H1 (cell line): ENCODE measurements at regions not wholly inside any gene's neighbourhood (a gene's known extent, or its start where the extent isn't known, plus 50 kb on each side); places are given as distances from the start of the nearest gene placed in this dataset.

Experiments used
- CTCF ChIA-PET: fragments of 300-600 bp; sonication (Branson Sonifier 250); formaldehyde crosslinking; loops from one replicate; lab custom pipeline; 2021; ENCODE audit not compliant: partially characterized antibody; lab: Charles Lee
- POLR2A ChIA-PET: fragments of 300-600 bp; sonication (Branson Sonifier 250); formaldehyde crosslinking; loops from one replicate; lab custom pipeline; 2021; ENCODE audit warnings: inconsistent platforms; ENCODE audit not compliant: partially characterized antibody; lab: Charles Lee
- DNase-seq, 2 experiments: peaks; one replicate each; pipeline versions ENCODE4 v3.0.0 to v3.0.0-alpha.2; 2010 to 2022; ENCODE audit warnings: low spot score in 2 of 2, low read depth in 1 of 2, mixed read lengths in 1 of 2
- FAIRE-seq: peaks from 2 replicates; lab custom pipeline; 2011; peaks lifted over from hg19 to GRCh38; lab: Jason Lieb, UNC
- H2AFZ ChIP-seq: 2 replicates; pipeline ENCODE4 v1.8.1; 2012; ENCODE audit warnings: low read length, inconsistent platforms
- H2AK5ac ChIP-seq: 2 replicates; pipeline ENCODE4 v1.6.1; 2013; ENCODE audit warnings: low read depth, low read length
- H2BK120ac ChIP-seq: replicated peaks from 2 replicates; pipeline ENCODE3; 2013; ENCODE audit warnings: low read depth, low read length, inconsistent platforms
- H2BK12ac ChIP-seq: 2 replicates; pipeline ENCODE4 v1.6.1; 2013; ENCODE audit warnings: low read depth, low read length
- H2BK15ac ChIP-seq: 2 replicates; pipeline ENCODE4 v1.6.1; 2013; ENCODE audit warnings: low read length
- H2BK20ac ChIP-seq: 2 replicates; pipeline ENCODE4 v1.6.1; 2013; ENCODE audit warnings: low read length
- H2BK5ac ChIP-seq: 2 replicates; pipeline ENCODE4 v1.6.1; 2013; ENCODE audit warnings: low read depth, low read length
- H3K14ac ChIP-seq: 2 replicates; pipeline ENCODE4 v1.6.1; 2013; ENCODE audit warnings: inconsistent platforms; ENCODE audit not compliant: insufficient read length
- H3K18ac ChIP-seq: 2 replicates; pipeline ENCODE4 v1.6.1; 2013; ENCODE audit warnings: low read length; ENCODE audit errors: extremely low read depth
- H3K23ac ChIP-seq: 2 replicates; pipeline ENCODE4 v1.6.1; 2013; ENCODE audit warnings: inconsistent platforms; ENCODE audit not compliant: insufficient read length
- H3K23me2 ChIP-seq: 2 replicates; pipeline ENCODE4 v1.6.1; 2013; ENCODE audit warnings: low read depth, low read length
- H3K27ac ChIP-seq: 2 replicates; pipeline ENCODE4 v1.6.1; 2011; ENCODE audit warnings: low read depth, low read length, inconsistent platforms
- H3K27me3 ChIP-seq, 4 experiments: replicated peaks in 1 of 4; 1 replicate in 1 of 4; 2 replicates in 3 of 4; pipeline versions ENCODE4 v1.6.1 to v1.8.1; 2011 to 2013; ENCODE audit warnings: low read length in 3 of 4, mild to moderate bottlenecking in 3 of 4, inconsistent platforms in 2 of 4, mixed read lengths in 2 of 4, moderate library complexity in 1 of 4; ENCODE audit not compliant: control insufficient read depth in 3 of 4, insufficient read depth in 3 of 4; ENCODE audit errors: extremely low read depth in 1 of 4
- H3K36me3 ChIP-seq, 4 experiments: 2 replicates each; pipeline versions ENCODE4 v1.6.1 to v1.8.1; 2011 to 2013; ENCODE audit warnings: mild to moderate bottlenecking in 4 of 4, low read length in 3 of 4, moderate library complexity in 2 of 4, control low read depth in 1 of 4, inconsistent platforms in 1 of 4; ENCODE audit not compliant: insufficient read depth in 4 of 4, control insufficient read depth in 2 of 4
- H3K4ac ChIP-seq: replicated peaks from 2 replicates; pipeline ENCODE3; 2013; ENCODE audit warnings: low read length, low read depth, mixed read lengths, inconsistent platforms; ENCODE audit not compliant: insufficient read length
- H3K4me1 ChIP-seq, 4 experiments: replicated peaks in 1 of 4; 1 replicate in 1 of 4; 2 replicates in 3 of 4; pipeline versions ENCODE4 v1.6.1 to v1.8.1; 2011 to 2013; ENCODE audit warnings: low read length in 3 of 4, inconsistent platforms in 2 of 4, mixed read lengths in 1 of 4; ENCODE audit not compliant: insufficient read depth in 4 of 4, control insufficient read depth in 3 of 4
- H3K4me2 ChIP-seq, 2 experiments: 2 replicates each; pipeline versions ENCODE4 v1.6.1 to v1.8.1; 2011 to 2013; ENCODE audit warnings: low read depth in 2 of 2, low read length in 2 of 2, control low read depth in 1 of 2, inconsistent platforms in 1 of 2, mild to moderate bottlenecking in 1 of 2; ENCODE audit not compliant: insufficient read depth in 1 of 2
- H3K4me3 ChIP-seq, 4 experiments: fragments of 200-600, 300-600 bp in 1 of 4; sonication (generic), shearing (Covaris generic), sonication (Bioruptor Twin) in 1 of 4; 2 replicates each; pipeline versions ENCODE4 v1.5.1 to v1.8.1; 2011 to 2016; ENCODE audit warnings: low read length in 4 of 4, low read depth in 3 of 4, control low read depth in 2 of 4, inconsistent platforms in 2 of 4, mild to moderate bottlenecking in 2 of 4, mixed read lengths in 1 of 4, moderate library complexity in 1 of 4; ENCODE audit not compliant: insufficient read depth in 2 of 4; ENCODE audit errors: extremely low read depth in 1 of 4
- H3K56ac ChIP-seq: replicated peaks from 2 replicates; pipeline ENCODE3; 2013; ENCODE audit warnings: low read depth, mild to moderate bottlenecking, mixed read lengths, low read length, inconsistent platforms; ENCODE audit not compliant: insufficient read length
- H3K79me1 ChIP-seq: 2 replicates; pipeline ENCODE4 v1.6.1; 2013; ENCODE audit warnings: low read depth, low read length, control low read depth
- H3K79me2 ChIP-seq, 2 experiments: 2 replicates each; pipeline versions ENCODE4 v1.6.1 to v1.8.1; 2012 to 2013; ENCODE audit warnings: low read length in 2 of 2, mild to moderate bottlenecking in 2 of 2, inconsistent platforms in 1 of 2; ENCODE audit not compliant: insufficient read depth in 2 of 2, control insufficient read depth in 1 of 2
- H3K9ac ChIP-seq, 4 experiments: replicated peaks in 1 of 4; 1 replicate in 1 of 4; 2 replicates in 3 of 4; pipeline versions ENCODE4 v1.6.1 to v1.8.1; 2011 to 2013; ENCODE audit warnings: low read depth in 3 of 4, low read length in 3 of 4, control low read depth in 2 of 4, mild to moderate bottlenecking in 2 of 4, moderate library complexity in 2 of 4, inconsistent platforms in 1 of 4; ENCODE audit errors: extremely low read depth in 1 of 4
- H3K9me3 ChIP-seq, 2 experiments: 2 replicates each; pipeline versions ENCODE4 v1.6.1 to v1.8.1; 2012 to 2013; ENCODE audit warnings: mild to moderate bottlenecking in 2 of 2, moderate library complexity in 2 of 2, control low read depth in 1 of 2, inconsistent platforms in 1 of 2, low read depth in 1 of 2, low read length in 1 of 2, mixed read lengths in 1 of 2; ENCODE audit not compliant: insufficient read depth in 2 of 2
- H4K20me1 ChIP-seq, 2 experiments: replicated peaks in 1 of 2; 2 replicates each; pipeline versions ENCODE3 to v1.8.1; 2011 to 2013; ENCODE audit warnings: inconsistent platforms in 2 of 2, low read length in 2 of 2, mild to moderate bottlenecking in 1 of 2; ENCODE audit not compliant: insufficient read depth in 2 of 2, control insufficient read depth in 1 of 2
- H4K5ac ChIP-seq: 2 replicates; pipeline ENCODE4 v1.6.1; 2013; ENCODE audit warnings: low read length, low read depth, mixed read lengths, inconsistent platforms; ENCODE audit not compliant: insufficient read length
- H4K8ac ChIP-seq: 2 replicates; pipeline ENCODE4 v1.8.0; 2013; ENCODE audit warnings: mild to moderate bottlenecking, moderate library complexity, low read length, inconsistent platforms; ENCODE audit not compliant: insufficient read depth; ENCODE audit errors: extremely low read depth
- H4K91ac ChIP-seq: replicated peaks from 2 replicates; pipeline ENCODE3; 2013; ENCODE audit warnings: low read length, mixed read lengths, inconsistent platforms; ENCODE audit not compliant: insufficient read length
- CEBPB ChIP-seq: IDR thresholded peaks from 2 replicates; pipeline ENCODE4 v1.6.1; 2012; ENCODE audit warnings: low read depth, low read length
- CHD2 ChIP-seq: IDR thresholded peaks from 2 replicates; pipeline ENCODE4 v1.6.1; 2012; ENCODE audit warnings: low read length, improper control_type of control experiment
- EP300 ChIP-seq, 2 experiments: IDR thresholded peaks; 1 replicate in 1 of 2; 2 replicates in 1 of 2; pipeline ENCODE4 v1.6.1; 2011 to 2012; ENCODE audit warnings: low read depth in 2 of 2, low read length in 2 of 2, mild to moderate bottlenecking in 2 of 2, borderline replicate concordance in 1 of 2, inconsistent platforms in 1 of 2, moderate library complexity in 1 of 2
- HDAC6 ChIP-seq: IDR thresholded peaks from one replicate; pipeline ENCODE4 v1.7.1; 2012; ENCODE audit warnings: low read depth, mild to moderate bottlenecking, inconsistent platforms, low read length, moderate library complexity
- JUN ChIP-seq: IDR thresholded peaks from 2 replicates; pipeline ENCODE4 v1.6.1; 2011; ENCODE audit warnings: low read depth, mild to moderate bottlenecking, improper control_type of control experiment, low read length
- POLR2AphosphoS5 ChIP-seq: IDR thresholded peaks from 2 replicates; pipeline ENCODE4 v1.6.1; 2011; ENCODE audit warnings: low read depth, low read length
- RBBP5 ChIP-seq: IDR thresholded peaks from 2 replicates; pipeline ENCODE4 v1.7.1; 2012; ENCODE audit warnings: low read depth, mild to moderate bottlenecking, inconsistent platforms, low read length, moderate library complexity, borderline replicate concordance
- SAP30 ChIP-seq: fragments of 300-600 bp; sonication (generic); IDR thresholded peaks from 2 replicates; pipeline ENCODE4 v1.7.1; 2012; ENCODE audit warnings: low read length, moderate library complexity, mild to moderate bottlenecking, inconsistent platforms; ENCODE audit not compliant: insufficient read depth, insufficient replicate concordance
- SIN3A ChIP-seq, 2 experiments: IDR thresholded peaks in 1 of 2; conservative IDR thresholded peaks in 1 of 2; 2 replicates each; pipeline ENCODE4 v1.6.1; 2011 to 2012; ENCODE audit warnings: low read length in 2 of 2, improper control_type of control experiment in 1 of 2, low read depth in 1 of 2, mild to moderate bottlenecking in 1 of 2
- SP2 ChIP-seq: IDR thresholded peaks from 2 replicates; pipeline ENCODE4 v1.6.1; 2012; ENCODE audit warnings: mild to moderate bottlenecking, low read length, inconsistent platforms
- TAF7 ChIP-seq: optimal IDR thresholded peaks from 2 replicates; pipeline ENCODE3; 2011; ENCODE audit warnings: low read depth, mild to moderate bottlenecking, inconsistent platforms, low read length, moderate library complexity, borderline replicate concordance
- TCF12 ChIP-seq: IDR thresholded peaks from 2 replicates; pipeline ENCODE4 v1.6.1; 2011; ENCODE audit warnings: low read depth, mild to moderate bottlenecking, low read length
- WGBS, 2 experiments: shearing (Covaris generic) in 1 of 2; methylation state at CpG; one replicate each; pipeline versions ENCODE4 v1.1.6 to v1.1.7; 2013 to 2015; ENCODE audit warnings: low lambda C conversion rate in 2 of 2, mixed read lengths in 2 of 2, inconsistent platforms in 1 of 2, low coverage in 1 of 2, missing lambda C conversion rate in 1 of 2; ENCODE audit not compliant: insufficient replicate concordance in 2 of 2, insufficient coverage in 1 of 2, insufficient read length in 1 of 2; ENCODE audit errors: extremely low coverage in 1 of 2, missing lambda C conversion rate in 1 of 2; 5-methylcytosine and 5-hydroxymethylcytosine counted together

GRCh38 chr2:163119966-163120365, 281.4 kb upstream of the KCNH7 start:
- no peak overlapping the region for H3K23ac ChIP-seq
- TF ChIP-seq CHD2 (no peak), SAP30 (no peak), POLR2AphosphoS5 (no peak), TCF12 (no peak), TAF7 (no peak), RBBP5 (no peak), EP300 (IDR thresholded peaks at IDR 0.05; ENCODE audit: borderline replicate concordance in 1 of 2, low read depth in 2 of 2, low read length in 2 of 2) (no peak), CEBPB (no peak), JUN (no peak), SIN3A (conservative IDR thresholded peaks at IDR 0.05 in 1 of 2, IDR thresholded peaks at IDR 0.05 in 1 of 2; ENCODE audit: low read depth in 1 of 2, low read length in 2 of 2) (no peak), SP2 (no peak), HDAC6 (no peak)
- no peak overlapping the region for H3K56ac ChIP-seq
- no peaks in the 10 kb centered on the region for H3K36me3 ChIP-seq
- no peak overlapping the region for H4K5ac ChIP-seq
- no peak overlapping the region for H2BK15ac ChIP-seq
- no peak overlapping the region for H3K4ac ChIP-seq
- no peak overlapping the region for H2AFZ ChIP-seq
- H3K27me3 ChIP-seq: no peaks in the 10 kb centered on the region
- H4K8ac ChIP-seq: no peak overlapping the region
- no peak overlapping the region for H2BK120ac ChIP-seq
- no peaks in the 10 kb centered on the region for H3K9me3 ChIP-seq
- no peak overlapping the region for H2BK20ac ChIP-seq
- no peaks in the 10 kb centered on the region for H3K79me2 ChIP-seq
- ChIA-PET POLR2A (no interaction called here), CTCF (no interaction called here)
- no peaks in the 10 kb centered on the region for H3K4me1 ChIP-seq
- no peaks in the 10 kb centered on the region for H3K23me2 ChIP-seq
- no peak overlapping the region for H3K18ac ChIP-seq
- H3K4me3 ChIP-seq: no peak overlapping the region
- 94% methylated on average over 7 of the region's 7 CpGs; no CpG with 5 or more reads in 1 of the 2 experiments for WGBS, 2 experiments
- H3K9ac ChIP-seq: no peak overlapping the region
- no peak overlapping the region for H2AK5ac ChIP-seq
- H2BK12ac ChIP-seq: no peak overlapping the region
- H4K91ac ChIP-seq: no peak overlapping the region
- no peak overlapping the region for H2BK5ac ChIP-seq
- H3K14ac ChIP-seq: no peak overlapping the region
- no peaks in the 10 kb centered on the region for H4K20me1 ChIP-seq
- FAIRE-seq: no peak
- no peak for DNase-seq
- no peak overlapping the region for H3K27ac ChIP-seq
- H3K79me1 ChIP-seq: no peaks in the 10 kb centered on the region
- no peak overlapping the region for H3K4me2 ChIP-seq
